ENCODE measurements at regions not wholly inside any gene's neighbourhood (a gene's known extent, or its start where the extent isn't known, plus 50 kb on each side); places are given as distances from the start of the nearest gene placed in this dataset.

DNA sequence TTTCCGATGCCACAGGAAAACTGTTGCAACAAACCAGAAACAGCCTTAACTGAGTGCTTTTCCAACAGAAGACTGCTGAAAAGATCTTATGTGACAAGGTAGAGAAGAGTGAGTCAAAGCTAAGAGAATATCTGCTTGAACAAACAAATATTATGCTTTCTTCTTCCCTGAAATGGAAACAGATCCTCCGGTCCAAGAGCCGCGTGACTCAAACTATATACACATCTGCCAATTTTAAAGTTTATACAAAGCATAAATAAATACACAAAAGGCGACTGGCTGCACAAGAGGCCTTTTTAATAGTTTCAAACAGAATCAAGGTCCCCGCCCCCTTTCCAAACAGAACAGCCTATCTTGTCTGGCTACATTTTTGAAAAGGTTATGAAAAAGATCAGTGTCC, 329.7 kb upstream of the F9 start:
- Histone ChIP-seq H3K36me3 (no peaks in the 10 kb centered on the region), H3K9me3 (no peaks in the 10 kb centered on the region), H3K4me1 (no peaks in the 10 kb centered on the region), H3K27me3 (no peaks in the 10 kb centered on the region), H3K27ac (no peak overlapping the region), H3K4me3 (no peak overlapping the region)
- TF ChIP-seq, protein P1, sequence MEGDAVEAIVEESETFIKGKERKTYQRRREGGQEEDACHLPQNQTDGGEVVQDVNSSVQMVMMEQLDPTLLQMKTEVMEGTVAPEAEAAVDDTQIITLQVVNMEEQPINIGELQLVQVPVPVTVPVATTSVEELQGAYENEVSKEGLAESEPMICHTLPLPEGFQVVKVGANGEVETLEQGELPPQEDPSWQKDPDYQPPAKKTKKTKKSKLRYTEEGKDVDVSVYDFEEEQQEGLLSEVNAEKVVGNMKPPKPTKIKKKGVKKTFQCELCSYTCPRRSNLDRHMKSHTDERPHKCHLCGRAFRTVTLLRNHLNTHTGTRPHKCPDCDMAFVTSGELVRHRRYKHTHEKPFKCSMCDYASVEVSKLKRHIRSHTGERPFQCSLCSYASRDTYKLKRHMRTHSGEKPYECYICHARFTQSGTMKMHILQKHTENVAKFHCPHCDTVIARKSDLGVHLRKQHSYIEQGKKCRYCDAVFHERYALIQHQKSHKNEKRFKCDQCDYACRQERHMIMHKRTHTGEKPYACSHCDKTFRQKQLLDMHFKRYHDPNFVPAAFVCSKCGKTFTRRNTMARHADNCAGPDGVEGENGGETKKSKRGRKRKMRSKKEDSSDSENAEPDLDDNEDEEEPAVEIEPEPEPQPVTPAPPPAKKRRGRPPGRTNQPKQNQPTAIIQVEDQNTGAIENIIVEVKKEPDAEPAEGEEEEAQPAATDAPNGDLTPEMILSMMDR (IDR thresholded peaks at IDR 0.05): no peak
- no peak for TF ChIP-seq POLR2A (IDR thresholded peaks at IDR 0.05)
- DNase-seq: no peak

DNA sequence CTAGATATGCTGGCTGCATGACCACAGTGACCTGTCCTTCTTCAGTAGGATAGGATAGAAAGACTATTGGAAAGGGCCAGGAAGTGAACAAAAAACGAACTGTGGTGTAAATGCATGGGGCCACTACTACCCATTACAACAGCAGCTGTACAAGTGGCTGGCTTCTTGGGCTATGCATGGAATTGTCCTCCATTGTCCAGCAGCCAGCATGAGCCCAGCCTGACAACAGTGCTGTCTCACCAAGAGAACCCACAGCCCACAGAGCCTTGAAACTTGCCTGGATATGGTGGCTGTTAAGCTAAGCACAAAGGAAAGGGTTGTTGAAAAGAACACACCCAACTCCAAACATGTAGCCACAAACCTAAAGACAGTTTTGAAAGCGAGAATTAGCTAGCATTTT, 330.2 kb upstream of the F9 start:
- TF ChIP-seq, protein P1 (IDR thresholded peaks at IDR 0.05): no peak
- TF ChIP-seq POLR2A (IDR thresholded peaks at IDR 0.05): no peak
- H3K9me3 ChIP-seq: no peaks in the 10 kb centered on the region
- no peaks in the 10 kb centered on the region for H3K4me1 ChIP-seq
- H3K27ac ChIP-seq: no peak overlapping the region
- H3K27me3 ChIP-seq: no peaks in the 10 kb centered on the region
- H3K36me3 ChIP-seq: no peaks in the 10 kb centered on the region
- no peak overlapping the region for H3K4me3 ChIP-seq
- no peak for DNase-seq

DNA sequence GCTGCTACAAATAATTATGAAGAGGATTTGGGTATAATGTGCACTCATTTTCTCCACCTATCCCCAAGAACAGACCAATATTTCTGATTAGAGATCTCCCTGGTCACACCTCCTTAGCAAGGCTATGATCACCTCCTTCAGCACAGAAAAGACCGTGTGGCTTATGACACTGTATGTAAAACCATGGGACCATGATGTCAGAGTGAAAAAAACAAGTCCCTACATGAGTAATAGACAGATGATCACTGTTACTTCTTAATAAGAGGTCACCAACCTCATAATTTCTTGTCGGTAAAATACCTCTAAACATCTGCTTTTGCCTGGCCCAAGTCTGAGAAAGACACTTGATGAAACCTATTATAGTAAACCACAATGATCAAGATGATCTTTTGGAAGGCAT, 330.6 kb upstream of the F9 start:
- H3K36me3 ChIP-seq: no peaks in the 10 kb centered on the region
- H3K9me3 ChIP-seq: no peaks in the 10 kb centered on the region
- no peak overlapping the region for H3K4me3 ChIP-seq
- no peaks in the 10 kb centered on the region for H3K27me3 ChIP-seq
- no peak overlapping the region for H3K27ac ChIP-seq
- TF ChIP-seq, protein P1 (IDR thresholded peaks at IDR 0.05): no peak
- no peaks in the 10 kb centered on the region for H3K4me1 ChIP-seq
- DNase-seq: no peak

DNA sequence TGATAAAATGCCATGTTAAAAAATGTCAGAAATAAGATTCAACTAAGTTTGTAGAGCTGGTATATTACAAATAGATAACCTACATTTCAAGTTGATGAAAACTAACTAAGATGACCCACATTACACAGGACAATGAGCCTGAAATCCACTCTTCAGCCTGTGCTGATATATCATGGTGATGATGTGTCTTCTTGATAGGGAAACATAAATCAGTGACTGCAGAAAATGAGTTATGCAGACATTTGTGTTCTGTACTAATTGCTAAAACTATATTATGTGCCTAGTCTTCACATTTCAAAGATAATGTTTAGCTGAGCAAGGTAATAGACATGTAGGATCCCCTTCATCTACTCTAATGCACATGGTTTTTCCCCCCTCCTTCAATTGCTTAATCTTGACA, 331.6 kb upstream of the F9 start:
- no peak for DNase-seq
- no peaks in the 10 kb centered on the region for H3K4me1 ChIP-seq
- H3K27ac ChIP-seq: no peak overlapping the region
- TF ChIP-seq, protein P1 (IDR thresholded peaks at IDR 0.05): no peak
- no peak for TF ChIP-seq POLR2A (IDR thresholded peaks at IDR 0.05)
- no peaks in the 10 kb centered on the region for H3K27me3 ChIP-seq
- H3K36me3 ChIP-seq: no peaks in the 10 kb centered on the region
- H3K4me3 ChIP-seq: no peak overlapping the region
- H3K9me3 ChIP-seq: no peaks in the 10 kb centered on the region

DNA sequence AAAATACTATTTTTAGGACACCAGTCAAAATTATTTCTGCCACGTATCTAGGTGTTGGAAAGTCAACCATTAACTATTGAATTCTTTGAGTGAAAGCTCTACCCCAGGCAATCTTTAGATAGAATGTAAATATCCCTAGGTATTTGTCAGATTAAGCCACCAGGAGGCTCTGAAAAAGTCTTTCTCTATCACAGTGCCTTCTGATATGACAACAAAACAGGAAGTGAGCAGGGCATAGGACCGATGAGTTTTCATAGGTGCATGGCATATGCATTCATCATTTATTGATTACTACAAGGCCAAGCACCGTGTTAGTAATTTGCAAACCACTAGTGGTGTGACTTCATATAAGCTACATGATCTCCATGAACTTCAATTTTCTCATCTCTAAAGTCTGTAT, 333.6 kb upstream of the F9 start:
- Histone ChIP-seq H3K36me3 (no peaks in the 10 kb centered on the region), H3K4me3 (no peak overlapping the region), H3K27ac (no peak overlapping the region), H3K27me3 (no peaks in the 10 kb centered on the region), H3K4me1 (no peaks in the 10 kb centered on the region), H3K9me3 (no peaks in the 10 kb centered on the region)
- no peak for DNase-seq
- TF ChIP-seq, protein P1 (IDR thresholded peaks at IDR 0.05): no peak
- no peak for TF ChIP-seq POLR2A (IDR thresholded peaks at IDR 0.05)

DNA sequence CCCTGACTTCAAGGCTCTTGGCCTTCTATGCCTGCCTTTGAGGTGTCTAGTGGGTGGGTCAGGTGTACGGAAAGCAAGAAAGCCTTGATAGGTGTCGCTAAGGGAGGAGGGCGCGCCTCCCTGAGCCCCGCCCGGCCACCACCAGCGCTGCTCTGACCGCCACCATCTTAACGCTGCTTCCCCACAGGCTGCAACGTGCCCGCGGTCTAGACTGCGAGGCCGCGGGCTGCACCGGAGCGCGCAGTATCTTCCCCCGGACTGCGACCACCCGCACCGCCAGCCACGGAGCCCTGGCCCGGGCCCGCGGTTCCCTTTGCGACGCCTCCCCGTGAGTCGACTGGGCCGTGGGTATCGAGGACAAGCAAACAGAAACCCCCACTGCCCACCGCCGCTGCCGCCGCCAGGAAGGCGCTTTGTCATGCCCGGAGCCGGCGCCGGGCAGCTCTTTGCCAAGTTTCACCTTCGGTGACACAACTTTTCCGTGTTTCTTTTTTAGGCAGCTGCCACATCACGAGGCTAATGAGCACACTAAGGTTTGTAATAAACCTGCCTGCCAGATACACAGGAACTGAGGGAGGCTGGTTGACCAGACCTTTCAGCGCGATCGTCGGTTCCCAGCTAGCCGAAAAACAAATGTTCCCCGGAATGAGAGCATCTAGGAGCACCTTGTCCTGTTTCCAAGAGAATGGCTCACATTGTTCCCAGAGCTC, 335.8 kb upstream of the F9 start:
- no peaks in the 10 kb centered on the region for H3K36me3 ChIP-seq
- no peaks in the 10 kb centered on the region for H3K4me1 ChIP-seq
- no peaks in the 10 kb centered on the region for H3K27me3 ChIP-seq
- no peaks in the 10 kb centered on the region for H3K9me3 ChIP-seq
- peak in 1 of 3 donors; percentile 47 for DNase-seq
- no peak overlapping the region for H3K27ac ChIP-seq
- peak overlapping the region; percentile 15 to 46 (median 24) for H3K4me3 ChIP-seq
- TF ChIP-seq POLR2A (IDR thresholded peaks at IDR 0.05): no peak
- TF ChIP-seq, protein P1 (IDR thresholded peaks at IDR 0.05): no peak

All from Peyer's patch (tissue), 4 donors.